HFFc6 (cell line): ENCODE measurements at regions not wholly inside any gene's neighbourhood (a gene's known extent, or its start where the extent isn't known, plus 50 kb on each side); places are given as distances from the start of the nearest gene placed in this dataset.

Source experiments
- DNase-seq: peaks from one replicate; pipeline ENCODE4 v3.0.0-alpha.2; 2018
- H3K27ac Mint-ChIP-seq: 2 replicates; pipeline ENCODE4 v1.8.0; 2020; ENCODE audit warnings: mild to moderate bottlenecking, mixed read lengths
- H3K27me3 Mint-ChIP-seq: 2 replicates; pipeline ENCODE4 v1.8.0; 2021; ENCODE audit warnings: mild to moderate bottlenecking, moderate library complexity, mixed read lengths; ENCODE audit not compliant: insufficient read depth
- H3K36me3 Mint-ChIP-seq: 2 replicates; pipeline ENCODE4 v1.8.0; 2021; ENCODE audit warnings: low read depth, mixed read lengths
- H3K4me1 Mint-ChIP-seq: 2 replicates; pipeline ENCODE4 v1.8.0; 2020; ENCODE audit warnings: low read depth, mixed read lengths
- H3K4me3 Mint-ChIP-seq: 2 replicates; pipeline ENCODE4 v1.8.0; 2020; ENCODE audit warnings: mild to moderate bottlenecking, moderate library complexity, mixed read lengths
- H3K9me3 Mint-ChIP-seq: 2 replicates; pipeline ENCODE4 v1.8.0; 2020; ENCODE audit warnings: mild to moderate bottlenecking, mixed read lengths
- CTCF ChIP-seq: fragments of 200-600 bp; sonication (generic); IDR thresholded peaks from 2 replicates; pipeline ENCODE4 v1.5.0; 2021; ENCODE audit warnings: antibody characterized with exemption, mild to moderate bottlenecking

- no peak overlapping the region for H3K4me3 Mint-ChIP-seq
- no peaks in the 10 kb centered on the region for H3K27me3 Mint-ChIP-seq
- no peak overlapping the region for H3K27ac Mint-ChIP-seq
- peaks cover 61% of the 10 kb centered on the region for H3K4me1 Mint-ChIP-seq
- peak; percentile 68 for DNase-seq
- no peaks in the 10 kb centered on the region for H3K9me3 Mint-ChIP-seq
- TF ChIP-seq CTCF: peak; percentile 94
- H3K36me3 Mint-ChIP-seq: no peaks in the 10 kb centered on the region
Observed at GRCh38 chr3:107064405-107065060, 312.7 kb upstream of the CCDC54 start.

GRCh38 chr3:107065094-107065861 is 312.0 kb upstream of the CCDC54 start:
- no peak for DNase-seq
- Mint-ChIP-seq H3K36me3 (no peaks in the 10 kb centered on the region), H3K27ac (peak overlapping the region; percentile 0; the same call in 1 of the 2 replicates), H3K4me1 (peaks cover 61% of the 10 kb centered on the region), H3K4me3 (no peak overlapping the region), H3K27me3 (no peaks in the 10 kb centered on the region), H3K9me3 (no peaks in the 10 kb centered on the region)
- no peak for TF ChIP-seq CTCF

GRCh38 chr3:107067421-107067820 is 309.8 kb upstream of the CCDC54 start:
- H3K27me3 Mint-ChIP-seq: no peaks in the 10 kb centered on the region
- DNase-seq: no peak
- no peaks in the 10 kb centered on the region for H3K9me3 Mint-ChIP-seq

GRCh38 chr3:107068980-107069379 is 308.3 kb upstream of the CCDC54 start:
- H3K4me3 Mint-ChIP-seq: peak overlapping the region; percentile 29
- H3K27ac Mint-ChIP-seq: peak overlapping the region; percentile 65
- no peaks in the 10 kb centered on the region for H3K9me3 Mint-ChIP-seq
- DNase-seq: peak; percentile 38
- TF ChIP-seq CTCF: no peak
- H3K27me3 Mint-ChIP-seq: no peaks in the 10 kb centered on the region
- peaks cover 30% of the 10 kb centered on the region for H3K4me1 Mint-ChIP-seq
- H3K36me3 Mint-ChIP-seq: no peaks in the 10 kb centered on the region

More at GRCh38 chr3:107067421-107067820, 309.8 kb upstream of the CCDC54 start:
- H3K27ac Mint-ChIP-seq: no peak overlapping the region
- H3K36me3 Mint-ChIP-seq: no peaks in the 10 kb centered on the region
- peaks cover 46% of the 10 kb centered on the region for H3K4me1 Mint-ChIP-seq
- no peak overlapping the region for H3K4me3 Mint-ChIP-seq
- TF ChIP-seq CTCF: no peak

- TF ChIP-seq CTCF: no peak
- H3K4me1 Mint-ChIP-seq: peaks cover 5% of the 10 kb centered on the region
- no peaks in the 10 kb centered on the region for H3K9me3 Mint-ChIP-seq
- no peak overlapping the region for H3K4me3 Mint-ChIP-seq
- H3K36me3 Mint-ChIP-seq: no peaks in the 10 kb centered on the region
- H3K27ac Mint-ChIP-seq: no peak overlapping the region
- no peaks in the 10 kb centered on the region for H3K27me3 Mint-ChIP-seq
- no peak for DNase-seq
Observed at GRCh38 chr3:107076946-107077345, 300.3 kb upstream of the CCDC54 start.
